ENCODE measurements at regions not wholly inside any gene's neighbourhood (a gene's known extent, or its start where the extent isn't known, plus 50 kb on each side); places are given as distances from the start of the nearest gene placed in this dataset.

DNA sequence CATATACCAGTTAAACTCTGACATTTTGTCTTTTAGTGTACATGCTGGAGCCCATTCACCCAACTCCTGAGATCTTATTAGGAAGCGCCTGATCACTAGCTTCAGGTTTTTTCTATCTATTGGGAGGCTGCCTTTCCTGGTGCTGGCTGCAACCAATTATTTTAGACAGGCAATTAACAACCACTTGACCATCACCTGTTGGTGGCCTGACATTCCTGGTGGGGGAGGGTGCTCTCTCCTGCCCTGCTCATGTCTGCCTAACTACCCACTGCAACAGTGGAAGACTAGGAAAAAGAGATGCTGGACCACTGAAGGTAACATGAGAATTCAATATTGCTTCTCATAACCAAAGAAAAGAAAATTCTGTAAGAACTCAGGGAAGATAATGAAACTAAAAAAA is 190.3 kb upstream of the GRM3 start:
- TF ChIP-seq, protein P1, sequence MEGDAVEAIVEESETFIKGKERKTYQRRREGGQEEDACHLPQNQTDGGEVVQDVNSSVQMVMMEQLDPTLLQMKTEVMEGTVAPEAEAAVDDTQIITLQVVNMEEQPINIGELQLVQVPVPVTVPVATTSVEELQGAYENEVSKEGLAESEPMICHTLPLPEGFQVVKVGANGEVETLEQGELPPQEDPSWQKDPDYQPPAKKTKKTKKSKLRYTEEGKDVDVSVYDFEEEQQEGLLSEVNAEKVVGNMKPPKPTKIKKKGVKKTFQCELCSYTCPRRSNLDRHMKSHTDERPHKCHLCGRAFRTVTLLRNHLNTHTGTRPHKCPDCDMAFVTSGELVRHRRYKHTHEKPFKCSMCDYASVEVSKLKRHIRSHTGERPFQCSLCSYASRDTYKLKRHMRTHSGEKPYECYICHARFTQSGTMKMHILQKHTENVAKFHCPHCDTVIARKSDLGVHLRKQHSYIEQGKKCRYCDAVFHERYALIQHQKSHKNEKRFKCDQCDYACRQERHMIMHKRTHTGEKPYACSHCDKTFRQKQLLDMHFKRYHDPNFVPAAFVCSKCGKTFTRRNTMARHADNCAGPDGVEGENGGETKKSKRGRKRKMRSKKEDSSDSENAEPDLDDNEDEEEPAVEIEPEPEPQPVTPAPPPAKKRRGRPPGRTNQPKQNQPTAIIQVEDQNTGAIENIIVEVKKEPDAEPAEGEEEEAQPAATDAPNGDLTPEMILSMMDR (optimal IDR thresholded peaks at IDR 0.05 in 1 of 3, IDR thresholded peaks at IDR 0.05 in 1 of 3, conservative IDR thresholded peaks at IDR 0.05 in 1 of 3; ENCODE audit: extremely low read depth in 1 of 3, insufficient read depth in 2 of 3, low read length in 3 of 3), result no peak
- TF ChIP-seq EZH2 (IDR thresholded peaks at IDR 0.05; ENCODE audit: low read length), result no peak
- Histone ChIP-seq H3K9me3 (ENCODE audit: control insufficient read depth, low read depth, low read length) (no peaks in the 10 kb centered on the region), H3K27me3 (ENCODE audit: control insufficient read depth, extremely low read depth, insufficient read depth, low read length) (no peaks in the 10 kb centered on the region), H3K36me3 (ENCODE audit: control insufficient read depth in 2 of 2, extremely low read depth in 1 of 2, insufficient read depth in 2 of 2, low read length in 2 of 2) (no peaks in the 10 kb centered on the region), H3K9me1 (ENCODE audit: control insufficient read depth, extremely low read depth, insufficient read depth, low read length) (no peaks in the 10 kb centered on the region), H4K20me1 (ENCODE audit: control insufficient read depth, extremely low read depth, insufficient read depth, low read length) (no peaks in the 10 kb centered on the region), H2AFZ (ENCODE audit: control insufficient read depth, low read length) (no peak overlapping the region), H3K27ac (ENCODE audit: control insufficient read depth, insufficient read depth, low read length) (no peak overlapping the region), H3K79me2 (ENCODE audit: control insufficient read depth, insufficient read depth, low read length) (no peaks in the 10 kb centered on the region), H3K4me3 (ENCODE audit: control insufficient read depth in 2 of 3, extremely low read depth in 1 of 3, insufficient read depth in 2 of 3, low read depth in 1 of 3, low read length in 3 of 3) (no peak overlapping the region), H3K9ac (ENCODE audit: control insufficient read depth, extremely low read depth, insufficient read depth, low read length) (no peak overlapping the region), H3K4me1 (ENCODE audit: control insufficient read depth, extremely low read depth, insufficient read depth, low read length) (no peaks in the 10 kb centered on the region), H3K4me2 (ENCODE audit: control insufficient read depth, extremely low read depth, insufficient read depth, low read depth, low read length) (no peak overlapping the region)
- FAIRE-seq, result no peak
- dilution Hi-C loops (cut with MboI; ENCODE audit: extremely low pct_ligation_motif_present, low sequenced_read_pairs), result loop anchor here (25.0 kb wide), 1 partner anchor 566 kb away; no protein-coding TSS in a partner anchor
- no peak for DNase-seq (ENCODE audit: low read depth, low spot score)

DNA sequence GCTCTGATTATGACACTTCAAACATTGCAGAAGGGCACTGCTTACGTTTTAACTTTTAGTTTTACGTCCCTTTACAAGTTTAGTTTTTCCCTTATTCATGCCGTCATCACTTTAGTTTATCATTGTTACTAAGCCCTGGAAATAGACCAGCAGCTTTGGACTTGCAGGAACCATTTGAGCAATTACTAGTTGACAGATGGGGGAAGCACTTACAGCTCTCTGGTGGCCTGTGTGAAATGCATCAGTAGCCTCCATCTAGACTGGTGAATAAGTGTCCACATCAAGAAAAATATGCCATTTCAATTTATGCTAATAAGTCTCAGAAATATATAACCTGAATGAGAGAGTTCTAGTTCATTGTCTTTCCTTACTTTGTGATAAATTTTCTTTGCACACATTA is 194.9 kb upstream of the GRM3 start:
- FAIRE-seq, result no peak
- no peak for DNase-seq (ENCODE audit: low read depth, low spot score)

More for the DNA sequence above, 194.9 kb upstream of the GRM3 start:
- no peaks in the 10 kb centered on the region for H3K27me3 ChIP-seq (ENCODE audit: control insufficient read depth, extremely low read depth, insufficient read depth, low read length)
- H3K4me1 ChIP-seq (ENCODE audit: control insufficient read depth, extremely low read depth, insufficient read depth, low read length), result no peaks in the 10 kb centered on the region
- H3K9ac ChIP-seq (ENCODE audit: control insufficient read depth, extremely low read depth, insufficient read depth, low read length), result no peak overlapping the region
- no peaks in the 10 kb centered on the region for H3K9me3 ChIP-seq (ENCODE audit: control insufficient read depth, low read depth, low read length)
- no peak for TF ChIP-seq EZH2 (IDR thresholded peaks at IDR 0.05; ENCODE audit: low read length)
- TF ChIP-seq, protein P1 (optimal IDR thresholded peaks at IDR 0.05 in 1 of 3, IDR thresholded peaks at IDR 0.05 in 1 of 3, conservative IDR thresholded peaks at IDR 0.05 in 1 of 3; ENCODE audit: extremely low read depth in 1 of 3, insufficient read depth in 2 of 3, low read length in 3 of 3), result no peak
- H3K4me2 ChIP-seq (ENCODE audit: control insufficient read depth, extremely low read depth, insufficient read depth, low read depth, low read length), result no peak overlapping the region
- no peaks in the 10 kb centered on the region for H3K9me1 ChIP-seq (ENCODE audit: control insufficient read depth, extremely low read depth, insufficient read depth, low read length)
- no peak overlapping the region for H3K4me3 ChIP-seq (ENCODE audit: control insufficient read depth in 2 of 3, extremely low read depth in 1 of 3, insufficient read depth in 2 of 3, low read depth in 1 of 3, low read length in 3 of 3)
- H2AFZ ChIP-seq (ENCODE audit: control insufficient read depth, low read length), result no peak overlapping the region
- no peaks in the 10 kb centered on the region for H3K36me3 ChIP-seq (ENCODE audit: control insufficient read depth in 2 of 2, extremely low read depth in 1 of 2, insufficient read depth in 2 of 2, low read length in 2 of 2)
- H3K79me2 ChIP-seq (ENCODE audit: control insufficient read depth, insufficient read depth, low read length), result no peaks in the 10 kb centered on the region
- no peaks in the 10 kb centered on the region for H4K20me1 ChIP-seq (ENCODE audit: control insufficient read depth, extremely low read depth, insufficient read depth, low read length)
- dilution Hi-C loops (cut with MboI; ENCODE audit: extremely low pct_ligation_motif_present, low sequenced_read_pairs), result no loop called here
- H3K27ac ChIP-seq (ENCODE audit: control insufficient read depth, insufficient read depth, low read length), result no peak overlapping the region

Data from keratinocyte (primary cell).